Dendritic cell treated with granulocyte-macrophage colony-stimulating factor and Interleukin-4, amounts not matched to agents 40 ng/mL and 50 ng/mL, for 4 days (primary cell): ENCODE measurements at regions not wholly inside any gene's neighbourhood (a gene's known extent, or its start where the extent isn't known, plus 50 kb on each side); places are given as distances from the start of the nearest gene placed in this dataset.

ENCODE experiments used
- H3K27ac Mint-ChIP-seq: one replicate; pipeline ENCODE4 v1.8.0; 2022; ENCODE audit warnings: mild to moderate bottlenecking, mixed read lengths
- H3K27me3 Mint-ChIP-seq: one replicate; pipeline ENCODE4 v1.8.0; 2022; ENCODE audit warnings: mild to moderate bottlenecking, mixed read lengths
- H3K36me3 Mint-ChIP-seq: one replicate; pipeline ENCODE4 v1.8.0; 2022; ENCODE audit warnings: low read depth, mixed read lengths
- H3K4me1 Mint-ChIP-seq: one replicate; pipeline ENCODE4 v1.8.0; 2022; ENCODE audit warnings: low read depth, mixed read lengths
- H3K4me3 Mint-ChIP-seq: one replicate; pipeline ENCODE4 v1.8.0; 2022; ENCODE audit warnings: mild to moderate bottlenecking, moderate library complexity, mixed read lengths
- H3K9me3 Mint-ChIP-seq: one replicate; pipeline ENCODE4 v1.8.0; 2022; ENCODE audit warnings: mixed read lengths
- intact Hi-C: fragments of 100-400 bp; cut with micrococcal nuclease; formaldehyde crosslinking; loops from one replicate; pipeline ENCODE4 v1.15.0; 2022

GRCh38 chr2:226439337-226439736 lies 360.3 kb downstream of the IRS1 start:
- Mint-ChIP-seq H3K9me3 (peaks cover 14% of the 10 kb centered on the region), H3K27me3 (peaks cover 4% of the 10 kb centered on the region), H3K4me1 (peaks cover 8% of the 10 kb centered on the region), H3K36me3 (no peaks in the 10 kb centered on the region), H3K27ac (no peak overlapping the region), H3K4me3 (no peak overlapping the region)
- intact Hi-C loops, result no loop called here

- Mint-ChIP-seq H3K4me1 (peaks cover 8% of the 10 kb centered on the region), H3K27ac (no peak overlapping the region), H3K27me3 (peaks cover 6% of the 10 kb centered on the region), H3K4me3 (no peak overlapping the region), H3K36me3 (no peaks in the 10 kb centered on the region), H3K9me3 (peaks cover 14% of the 10 kb centered on the region)
- intact Hi-C loops, result no loop called here
Observed at GRCh38 chr2:226435146-226435545, 364.5 kb downstream of the IRS1 start.

DNA sequence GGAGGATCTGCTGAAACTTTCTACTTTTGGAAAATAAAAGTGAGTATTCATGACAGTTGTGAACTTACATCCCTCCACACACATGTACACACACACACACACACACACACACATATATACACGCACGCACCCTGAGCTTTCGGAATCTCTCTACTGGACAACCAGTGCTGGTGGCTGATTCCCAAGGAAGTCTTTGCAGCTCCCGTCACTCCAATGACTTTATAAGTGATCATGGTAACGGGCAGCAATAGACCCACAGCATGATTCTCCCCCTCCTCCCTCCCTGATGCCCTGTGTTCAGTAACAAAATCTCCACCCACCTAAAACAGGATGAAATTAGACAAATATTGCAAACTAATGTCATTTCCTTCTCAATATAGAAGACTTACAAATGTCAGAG lies 364.9 kb downstream of the IRS1 start:
- peaks cover 8% of the 10 kb centered on the region for H3K27me3 Mint-ChIP-seq
- peaks cover 6% of the 10 kb centered on the region for H3K4me1 Mint-ChIP-seq
- H3K36me3 Mint-ChIP-seq, result no peaks in the 10 kb centered on the region
- no peak overlapping the region for H3K4me3 Mint-ChIP-seq
- intact Hi-C loops, result no loop called here
- H3K9me3 Mint-ChIP-seq, result peaks cover 14% of the 10 kb centered on the region
- no peak overlapping the region for H3K27ac Mint-ChIP-seq

- Mint-ChIP-seq H3K4me3 (no peak overlapping the region), H3K27me3 (peaks cover 8% of the 10 kb centered on the region), H3K36me3 (no peaks in the 10 kb centered on the region), H3K9me3 (no peaks in the 10 kb centered on the region), H3K4me1 (peaks cover 6% of the 10 kb centered on the region), H3K27ac (no peak overlapping the region)
- intact Hi-C loops, result no loop called here
Observed at GRCh38 chr2:226431288-226431948, 368.2 kb downstream of the IRS1 start.

- Mint-ChIP-seq H3K4me3 (no peak overlapping the region), H3K27ac (no peak overlapping the region), H3K36me3 (no peaks in the 10 kb centered on the region), H3K9me3 (no peaks in the 10 kb centered on the region), H3K4me1 (peaks cover 14% of the 10 kb centered on the region), H3K27me3 (peaks cover 13% of the 10 kb centered on the region)
- intact Hi-C loops, result loop anchor here (10.0 kb wide), 2 partner anchors 125 to 605 kb away; no protein-coding TSS in a partner anchor
Observed at GRCh38 chr2:226429476-226429875, 370.1 kb downstream of the IRS1 start.

GRCh38 chr2:226427538-226428307 lies 371.9 kb downstream of the IRS1 start:
- H3K9me3 Mint-ChIP-seq, result no peaks in the 10 kb centered on the region
- peaks cover 27% of the 10 kb centered on the region for H3K4me1 Mint-ChIP-seq
- no peak overlapping the region for H3K4me3 Mint-ChIP-seq
- no peak overlapping the region for H3K27ac Mint-ChIP-seq
- no peaks in the 10 kb centered on the region for H3K36me3 Mint-ChIP-seq
- intact Hi-C loops, result loop anchor here (10.0 kb wide), 2 partner anchors 123 to 607 kb away; no protein-coding TSS in a partner anchor
- peaks cover 19% of the 10 kb centered on the region for H3K27me3 Mint-ChIP-seq

DNA sequence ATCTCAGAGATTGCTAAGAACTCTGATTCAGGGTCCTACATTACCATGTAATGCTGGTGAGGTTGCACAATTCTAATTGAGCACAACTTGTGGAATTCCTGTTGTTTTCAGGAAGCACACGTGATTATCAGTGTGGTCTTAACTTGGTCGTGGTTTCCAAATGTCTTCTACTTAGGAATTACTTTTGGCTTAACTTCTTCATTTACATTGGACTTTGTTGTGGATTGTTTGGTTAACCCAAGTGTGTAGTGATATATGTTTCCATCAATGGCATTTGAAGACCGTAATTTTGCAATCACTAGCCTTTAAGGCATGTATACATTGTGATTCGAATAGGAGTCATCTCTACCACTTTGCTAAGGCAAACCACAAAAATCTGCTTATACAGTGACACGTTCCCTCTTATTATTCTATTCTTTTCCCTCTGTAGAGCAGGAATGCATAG lies 373.3 kb downstream of the IRS1 start:
- intact Hi-C loops, result loop anchor here (10.0 kb wide), 2 partner anchors 122 to 608 kb away; no protein-coding TSS in a partner anchor
- Mint-ChIP-seq H3K4me1 (peaks cover 27% of the 10 kb centered on the region), H3K27me3 (peaks cover 17% of the 10 kb centered on the region), H3K9me3 (no peaks in the 10 kb centered on the region), H3K27ac (no peak overlapping the region), H3K36me3 (no peaks in the 10 kb centered on the region), H3K4me3 (no peak overlapping the region)

DNA sequence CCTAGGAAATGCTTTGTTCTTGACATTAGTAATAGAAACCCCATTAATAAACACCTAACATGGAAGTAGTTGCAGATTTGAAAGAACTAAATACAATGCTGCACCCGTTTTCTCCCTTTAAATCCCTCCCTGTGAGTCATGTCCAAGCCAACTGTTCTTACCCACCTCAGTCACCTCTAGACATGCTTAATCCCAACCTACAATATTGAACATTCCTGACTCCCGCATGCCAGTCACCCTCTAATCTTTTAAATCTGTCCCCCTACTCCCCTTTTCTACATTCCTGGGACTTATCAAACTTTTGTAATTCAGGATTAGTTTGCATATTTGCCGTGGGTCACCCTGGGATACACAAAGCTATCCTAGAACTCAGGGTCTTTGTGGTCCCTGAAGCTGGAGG lies 374.6 kb downstream of the IRS1 start:
- Mint-ChIP-seq H3K4me3 (no peak overlapping the region), H3K4me1 (peaks cover 27% of the 10 kb centered on the region), H3K27ac (no peak overlapping the region), H3K27me3 (peaks cover 13% of the 10 kb centered on the region), H3K36me3 (no peaks in the 10 kb centered on the region), H3K9me3 (no peaks in the 10 kb centered on the region)
- intact Hi-C loops, result loop anchor here (10.0 kb wide), 2 partner anchors 120 to 610 kb away; no protein-coding TSS in a partner anchor

GRCh38 chr2:226423498-226423960 lies 376.1 kb downstream of the IRS1 start:
- Mint-ChIP-seq H3K36me3 (no peaks in the 10 kb centered on the region), H3K27me3 (peaks cover 12% of the 10 kb centered on the region), H3K4me3 (peak overlapping the region; percentile 53), H3K9me3 (no peaks in the 10 kb centered on the region), H3K4me1 (peaks cover 31% of the 10 kb centered on the region), H3K27ac (peak overlapping the region; percentile 60)
- intact Hi-C loops, result loop anchor here (10.0 kb wide), 2 partner anchors 119 to 611 kb away; no protein-coding TSS in a partner anchor

- intact Hi-C loops, result loop anchor here (10.0 kb wide), 2 partner anchors 116 to 614 kb away; no protein-coding TSS in a partner anchor
- Mint-ChIP-seq H3K27ac (no peak overlapping the region), H3K27me3 (peaks cover 12% of the 10 kb centered on the region), H3K4me1 (peaks cover 25% of the 10 kb centered on the region), H3K36me3 (no peaks in the 10 kb centered on the region), H3K4me3 (no peak overlapping the region), H3K9me3 (no peaks in the 10 kb centered on the region)
Observed at GRCh38 chr2:226420646-226421045, 379.0 kb downstream of the IRS1 start.

DNA sequence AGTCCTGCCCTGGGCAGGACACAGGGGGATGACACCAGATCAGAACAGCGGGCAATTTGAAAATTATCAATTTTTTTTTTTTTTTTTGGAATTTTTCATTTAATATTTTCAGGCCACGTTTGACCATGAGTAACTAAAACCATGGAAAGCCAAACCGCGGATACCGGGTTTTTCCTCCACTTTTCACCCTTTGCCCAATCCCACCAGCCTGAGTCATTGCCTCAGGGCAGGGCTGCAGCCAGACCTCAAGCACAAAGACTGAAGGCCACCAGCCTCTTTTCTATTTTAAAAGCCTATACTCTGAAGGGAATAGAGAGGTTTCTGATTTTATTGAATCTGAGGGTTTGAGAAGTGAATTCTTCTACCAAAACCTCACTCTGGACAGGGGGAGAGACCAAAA lies 381.1 kb downstream of the IRS1 start:
- H3K27me3 Mint-ChIP-seq, result peaks cover under 1% of the 10 kb centered on the region
- no peaks in the 10 kb centered on the region for H3K9me3 Mint-ChIP-seq
- no peak overlapping the region for H3K4me3 Mint-ChIP-seq
- H3K4me1 Mint-ChIP-seq, result peaks cover 9% of the 10 kb centered on the region
- no peaks in the 10 kb centered on the region for H3K36me3 Mint-ChIP-seq
- intact Hi-C loops, result no loop called here
- H3K27ac Mint-ChIP-seq, result no peak overlapping the region

GRCh38 chr2:226414335-226414734 lies 385.3 kb downstream of the IRS1 start:
- Mint-ChIP-seq H3K9me3 (no peaks in the 10 kb centered on the region), H3K36me3 (no peaks in the 10 kb centered on the region), H3K27me3 (no peaks in the 10 kb centered on the region), H3K27ac (no peak overlapping the region), H3K4me3 (no peak overlapping the region), H3K4me1 (peaks cover 8% of the 10 kb centered on the region)
- intact Hi-C loops, result no loop called here

DNA sequence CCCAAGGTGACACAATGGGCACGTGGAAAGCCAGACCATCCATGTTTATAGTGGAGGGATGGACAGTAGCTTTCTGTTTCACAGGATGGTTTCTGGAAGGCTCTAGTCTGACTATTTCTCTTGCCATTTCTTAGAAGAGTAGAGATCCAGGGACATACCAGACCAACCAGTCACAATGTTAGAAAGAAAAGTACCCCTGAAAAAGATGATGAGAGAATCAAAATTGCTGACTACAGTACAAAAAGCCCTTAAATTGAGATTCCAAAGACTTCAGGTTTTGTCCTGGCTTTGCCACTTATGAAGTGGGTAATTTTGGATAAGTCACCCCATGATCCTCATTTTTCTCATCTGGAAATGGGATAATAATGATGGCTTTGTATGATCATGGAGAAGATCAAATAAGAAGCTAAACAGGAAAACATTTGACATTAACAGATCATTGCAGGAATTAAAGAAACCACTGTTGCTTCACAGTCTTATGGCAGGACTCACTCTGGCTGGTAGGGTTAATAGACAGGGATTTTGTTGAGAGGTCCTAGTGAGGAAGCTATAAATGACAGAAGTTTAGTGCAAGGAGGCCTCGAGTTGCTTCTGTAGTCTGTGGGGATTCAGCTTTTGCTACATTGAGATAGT lies 386.0 kb downstream of the IRS1 start:
- Mint-ChIP-seq H3K4me1 (peaks cover 8% of the 10 kb centered on the region), H3K4me3 (no peak overlapping the region), H3K27ac (no peak overlapping the region), H3K27me3 (peaks cover 2% of the 10 kb centered on the region), H3K9me3 (no peaks in the 10 kb centered on the region), H3K36me3 (no peaks in the 10 kb centered on the region)
- intact Hi-C loops, result no loop called here
